Iris pigment epithelial cell (primary cell): ENCODE measurements at regions not wholly inside any gene's neighbourhood (a gene's known extent, or its start where the extent isn't known, plus 50 kb on each side); places are given as distances from the start of the nearest gene placed in this dataset.

Source experiments
- DNase-seq: peaks from one replicate; pipeline ENCODE4 v3.0.0-alpha.2; 2011; ENCODE audit warnings: low read depth

DNA sequence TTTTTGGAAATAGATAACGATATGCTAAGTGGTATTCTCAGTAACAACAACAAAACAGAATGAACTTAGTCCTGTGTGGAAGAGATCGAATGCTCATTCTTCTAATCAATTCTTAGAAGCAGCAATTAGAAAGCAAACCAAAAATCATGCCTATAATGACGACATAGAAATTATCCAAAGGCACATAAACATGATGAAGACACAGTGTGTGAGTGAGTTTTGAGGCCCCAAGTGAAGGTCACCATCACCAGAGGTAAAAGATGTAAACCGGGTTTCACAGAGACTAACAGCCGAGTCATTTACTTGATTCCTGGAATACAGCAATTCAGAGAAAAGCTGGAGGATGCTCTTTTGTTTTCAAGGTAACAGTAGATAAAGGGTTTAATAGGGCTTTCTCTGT lies 509.2 kb downstream of the TDRD15 start:
- no peak for DNase-seq

- DNase-seq: no peak
Observed at GRCh38 chr2:21633466-21633865, 509.7 kb downstream of the TDRD15 start.

- DNase-seq: no peak
Observed at GRCh38 chr2:21633911-21634310, 510.1 kb downstream of the TDRD15 start.

DNA sequence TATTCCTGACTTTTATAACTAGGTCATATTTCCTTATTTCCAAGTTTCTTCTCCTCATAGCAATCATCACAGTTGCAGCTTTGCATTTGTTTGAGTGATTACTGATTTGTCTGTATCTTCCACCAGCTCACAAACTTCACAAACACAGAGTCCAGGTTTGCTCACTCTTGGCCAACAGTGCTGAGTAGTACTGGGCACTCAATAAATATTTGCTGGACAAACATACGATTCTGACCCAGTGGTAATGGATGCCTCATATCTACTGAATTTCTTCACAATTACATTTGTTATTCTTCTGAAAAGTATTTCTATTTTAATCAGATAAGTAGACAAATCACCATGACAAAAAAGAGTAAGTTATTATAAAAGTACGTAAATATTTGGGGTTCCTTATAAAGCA lies 516.3 kb downstream of the TDRD15 start:
- DNase-seq: no peak

GRCh38 chr2:21642647-21643046 lies 518.9 kb downstream of the TDRD15 start:
- DNase-seq: peak; percentile 29

- DNase-seq: peak; percentile 74
Observed at GRCh38 chr2:21643180-21643579, 519.4 kb downstream of the TDRD15 start.

- DNase-seq: peak; percentile 26
Observed at GRCh38 chr2:21644266-21644665, 520.5 kb downstream of the TDRD15 start.

GRCh38 chr2:21646345-21646744 lies 522.6 kb downstream of the TDRD15 start:
- DNase-seq: no peak

GRCh38 chr2:21650569-21650968 lies 526.8 kb downstream of the TDRD15 start:
- DNase-seq: peak; percentile 49

- no peak for DNase-seq
Observed at GRCh38 chr2:21655136-21655535, 531.4 kb downstream of the TDRD15 start.

DNA sequence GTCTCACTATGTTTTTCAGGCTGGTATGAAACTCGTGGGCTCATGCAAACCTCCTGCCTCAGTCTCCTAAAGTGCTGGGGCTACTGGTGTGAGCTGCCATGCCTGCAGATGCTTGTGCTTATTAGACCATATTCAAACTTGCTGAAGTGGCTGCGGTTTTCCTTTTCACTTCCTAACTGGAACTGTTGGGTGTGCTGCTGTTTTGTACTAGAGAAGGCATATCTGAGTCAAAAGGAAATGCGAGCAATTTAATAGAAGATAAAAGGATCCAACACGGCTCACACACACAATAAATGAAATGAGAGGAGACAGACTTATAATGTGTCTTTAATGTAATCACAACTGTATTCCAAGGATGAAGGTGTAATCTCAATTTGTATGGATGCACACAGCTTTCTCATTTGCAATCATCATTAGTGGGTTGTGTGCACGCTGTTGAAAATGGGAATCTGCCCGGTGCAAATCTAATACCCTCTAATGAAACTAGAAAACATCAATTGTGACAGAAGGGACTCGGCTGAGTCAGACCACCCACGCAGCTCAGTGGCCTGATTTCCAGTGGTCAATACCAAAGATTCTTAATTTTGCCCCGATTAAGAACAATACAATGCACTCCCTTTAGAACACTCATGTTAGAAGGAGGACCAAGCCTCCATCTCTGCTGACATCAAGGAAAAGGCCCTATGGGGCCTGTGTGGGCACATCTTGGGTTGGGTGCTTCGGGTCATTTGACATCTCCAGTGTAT lies 532.7 kb downstream of the TDRD15 start:
- DNase-seq: peak; percentile 20

DNA sequence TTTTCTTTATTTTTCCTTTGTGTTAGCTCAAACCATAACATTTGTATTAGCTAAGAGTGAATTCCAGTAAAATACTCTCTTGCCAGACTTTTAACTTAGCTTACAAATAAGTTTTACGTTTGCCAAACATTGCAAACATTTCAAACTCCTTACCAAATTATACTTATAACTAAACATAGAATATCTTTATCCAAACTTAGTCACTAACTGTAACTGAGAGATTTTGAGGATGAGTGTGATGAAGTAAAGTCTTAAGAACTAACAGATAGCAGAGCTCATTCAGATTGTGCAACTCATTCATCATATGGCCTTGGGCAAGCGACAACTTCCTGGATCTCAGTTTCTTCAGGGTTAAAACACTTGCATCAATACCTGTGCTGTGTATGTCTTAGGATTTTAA lies 533.7 kb downstream of the TDRD15 start:
- peak; percentile 54 for DNase-seq

GRCh38 chr2:21658269-21658668 lies 534.5 kb downstream of the TDRD15 start:
- DNase-seq: no peak

DNA sequence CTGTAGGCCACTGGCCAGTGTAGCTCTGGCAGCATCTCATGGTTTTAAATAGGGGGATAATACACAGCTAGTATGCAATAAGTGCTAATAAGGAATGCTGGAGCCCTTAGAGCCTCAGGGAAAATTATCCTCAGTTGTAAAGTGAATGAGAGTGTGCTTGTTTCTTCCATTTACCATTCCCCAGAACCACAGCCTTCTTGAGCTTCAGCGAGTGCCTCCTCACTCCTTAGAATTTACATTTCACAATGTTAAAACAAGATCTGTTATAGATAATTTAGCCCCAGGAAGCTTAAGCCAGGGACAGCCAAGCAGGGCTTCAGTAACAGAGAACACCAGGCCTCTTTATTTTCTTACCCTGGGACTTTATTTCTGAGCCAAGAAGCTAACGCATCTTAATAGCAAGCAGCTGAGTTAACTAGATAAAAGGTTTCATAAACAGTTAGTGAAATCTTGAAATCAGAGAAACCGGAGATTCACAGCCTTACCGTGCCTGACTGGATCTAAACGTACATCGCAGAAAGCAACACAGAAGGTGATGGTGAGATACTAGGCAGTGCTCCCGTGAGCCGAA lies 535.2 kb downstream of the TDRD15 start:
- DNase-seq: peak; percentile 35

DNA sequence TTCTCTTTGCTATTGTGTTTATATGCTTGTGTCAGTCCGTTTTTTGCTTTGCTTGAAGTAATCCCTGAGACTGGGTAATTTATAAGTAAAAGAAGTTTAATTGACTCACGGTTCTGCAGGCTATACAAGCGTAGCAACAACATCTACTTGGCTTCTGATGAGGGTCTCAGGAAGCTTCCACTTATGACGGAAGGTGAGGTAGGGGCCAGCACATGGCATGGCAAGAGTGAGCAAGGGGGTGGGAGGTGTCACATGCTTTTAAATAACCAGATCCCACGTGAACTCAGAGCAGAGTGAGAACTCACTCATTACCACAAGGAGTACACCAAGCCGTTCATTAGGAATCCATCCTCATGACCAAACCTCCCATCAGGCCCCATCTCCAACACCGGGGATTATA lies 540.3 kb downstream of the TDRD15 start:
- no peak for DNase-seq

DNA sequence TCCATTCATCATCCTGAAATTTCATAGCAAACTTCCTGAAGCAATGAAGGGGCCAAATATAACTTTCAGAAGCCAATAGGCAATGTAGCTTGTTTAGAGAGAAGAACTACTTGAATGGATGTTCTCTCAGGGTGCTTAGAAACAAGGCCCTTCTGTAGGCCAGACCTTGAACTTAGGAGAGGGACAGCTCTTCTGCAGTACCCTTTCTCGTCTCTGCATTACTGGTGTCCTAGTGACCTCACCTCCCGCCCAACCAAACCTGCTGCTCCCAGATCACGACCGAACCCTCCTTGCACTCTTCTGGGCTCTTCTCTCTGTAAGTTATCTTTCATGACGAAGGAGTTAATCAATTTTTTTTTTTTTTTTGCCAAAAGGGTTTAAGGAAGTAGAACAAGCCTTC lies 543.9 kb downstream of the TDRD15 start:
- DNase-seq: no peak

- DNase-seq: no peak
Observed at GRCh38 chr2:21668078-21668710, 544.4 kb downstream of the TDRD15 start.

- DNase-seq: no peak
Observed at GRCh38 chr2:21676041-21676440, 552.3 kb downstream of the TDRD15 start.

DNA sequence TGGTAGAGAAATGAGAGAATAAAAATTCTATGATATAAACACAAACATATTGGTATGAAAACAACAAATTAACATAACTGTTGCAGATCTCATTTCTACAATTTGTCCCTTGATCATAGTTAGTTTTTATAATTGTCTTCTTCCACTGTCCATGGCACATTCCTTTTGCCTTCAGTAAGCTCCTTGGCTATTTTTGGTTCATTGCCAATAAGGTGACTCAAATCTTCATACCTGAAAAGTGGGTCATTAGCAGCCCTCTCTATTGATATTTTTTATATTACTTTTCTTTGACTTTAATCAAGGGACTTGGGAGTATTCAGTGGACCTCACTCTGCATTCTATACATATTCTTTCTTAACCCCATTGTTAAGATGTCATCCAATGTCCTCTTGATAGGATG lies 552.9 kb downstream of the TDRD15 start:
- peak; percentile 34 for DNase-seq

GRCh38 chr2:21683838-21684237 lies 560.1 kb downstream of the TDRD15 start:
- no peak for DNase-seq

GRCh38 chr2:21687589-21687988 lies 563.8 kb downstream of the TDRD15 start:
- no peak for DNase-seq

DNA sequence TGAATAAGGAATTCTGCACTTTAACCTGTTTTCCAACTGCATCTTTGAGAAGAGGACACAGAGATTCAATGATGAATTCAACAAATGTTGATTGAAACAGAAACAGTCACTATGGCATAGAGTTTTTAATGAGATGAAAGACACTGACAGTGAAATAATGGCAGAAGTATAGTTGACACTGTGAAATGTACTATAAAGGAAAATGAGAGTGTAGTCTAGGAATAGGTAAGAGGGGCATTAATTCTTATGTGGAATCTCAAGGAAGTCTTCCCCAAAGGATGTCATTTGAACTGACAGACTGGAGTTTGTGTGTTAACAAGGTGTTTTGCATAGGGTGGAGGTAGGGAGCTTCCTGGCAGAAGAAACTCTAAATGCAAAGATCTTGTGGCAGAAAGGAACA lies 566.2 kb downstream of the TDRD15 start:
- no peak for DNase-seq

DNA sequence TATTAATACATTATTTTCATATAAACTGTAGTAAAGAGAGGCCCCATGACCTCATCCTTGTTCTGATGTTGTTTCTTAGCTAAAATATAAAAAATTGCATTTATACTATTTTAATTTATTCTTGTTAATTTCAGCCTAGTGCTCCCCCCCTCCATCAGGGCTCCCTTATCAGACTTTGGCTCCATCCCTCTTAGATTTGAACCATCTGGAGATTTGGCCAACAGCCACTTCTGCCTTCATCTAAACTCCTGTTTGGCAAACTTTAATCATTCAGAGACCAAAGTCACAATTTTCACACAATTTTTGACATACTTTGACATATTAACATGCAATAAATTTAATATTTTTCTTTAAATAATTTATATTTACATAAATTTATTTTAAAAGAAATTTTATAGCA lies 569.3 kb downstream of the TDRD15 start:
- DNase-seq: no peak
